ENCODE measurements at regions not wholly inside any gene's neighbourhood (a gene's known extent, or its start where the extent isn't known, plus 50 kb on each side); places are given as distances from the start of the nearest gene placed in this dataset.

DNA sequence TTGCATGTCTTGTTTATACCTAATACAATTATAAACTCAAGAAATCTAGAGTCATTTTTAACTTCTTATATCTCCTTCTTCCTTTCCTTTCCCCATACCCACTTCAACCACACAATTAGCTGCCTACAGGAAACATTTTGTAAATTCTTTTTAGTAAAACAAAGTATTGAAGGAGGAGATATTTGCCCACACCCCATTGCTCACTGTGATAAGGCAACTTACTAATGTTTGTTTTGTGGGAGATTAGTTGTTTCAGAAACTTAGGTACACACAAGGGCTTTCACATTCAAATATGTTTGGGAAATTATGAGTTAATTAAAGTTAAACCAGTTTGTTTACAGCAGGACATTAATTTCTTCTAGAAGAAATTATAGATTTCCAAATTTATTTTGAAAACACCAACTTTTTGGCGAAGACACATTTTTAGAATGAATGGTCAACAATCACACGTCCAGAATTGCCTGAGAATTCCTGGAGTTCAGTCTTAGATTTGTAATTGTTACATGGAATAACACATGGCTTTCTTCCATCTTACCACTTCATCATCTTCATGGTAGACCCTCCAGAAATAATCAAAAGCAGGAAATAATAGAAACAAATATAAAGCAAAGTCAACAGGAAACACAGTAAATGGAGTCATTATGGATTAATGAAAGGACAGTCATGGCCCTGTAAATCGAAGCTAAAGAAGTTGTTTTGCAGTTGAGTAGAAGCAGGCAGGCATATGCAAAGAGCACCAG lies 62.5 kb upstream of the RAB27B start:
- no peak for DNase-seq (ENCODE audit: low read depth)
- no peak overlapping the region for H3K4me3 ChIP-seq (ENCODE audit: low read depth, low read length)
- TF ChIP-seq, protein P1, sequence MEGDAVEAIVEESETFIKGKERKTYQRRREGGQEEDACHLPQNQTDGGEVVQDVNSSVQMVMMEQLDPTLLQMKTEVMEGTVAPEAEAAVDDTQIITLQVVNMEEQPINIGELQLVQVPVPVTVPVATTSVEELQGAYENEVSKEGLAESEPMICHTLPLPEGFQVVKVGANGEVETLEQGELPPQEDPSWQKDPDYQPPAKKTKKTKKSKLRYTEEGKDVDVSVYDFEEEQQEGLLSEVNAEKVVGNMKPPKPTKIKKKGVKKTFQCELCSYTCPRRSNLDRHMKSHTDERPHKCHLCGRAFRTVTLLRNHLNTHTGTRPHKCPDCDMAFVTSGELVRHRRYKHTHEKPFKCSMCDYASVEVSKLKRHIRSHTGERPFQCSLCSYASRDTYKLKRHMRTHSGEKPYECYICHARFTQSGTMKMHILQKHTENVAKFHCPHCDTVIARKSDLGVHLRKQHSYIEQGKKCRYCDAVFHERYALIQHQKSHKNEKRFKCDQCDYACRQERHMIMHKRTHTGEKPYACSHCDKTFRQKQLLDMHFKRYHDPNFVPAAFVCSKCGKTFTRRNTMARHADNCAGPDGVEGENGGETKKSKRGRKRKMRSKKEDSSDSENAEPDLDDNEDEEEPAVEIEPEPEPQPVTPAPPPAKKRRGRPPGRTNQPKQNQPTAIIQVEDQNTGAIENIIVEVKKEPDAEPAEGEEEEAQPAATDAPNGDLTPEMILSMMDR (IDR thresholded peaks at IDR 0.05; ENCODE audit: insufficient read depth, low read depth, low read length) = no peak

GRCh38 chr18:54766634-54767033 lies 61.6 kb upstream of the RAB27B start:
- no peak overlapping the region for H3K4me3 ChIP-seq (ENCODE audit: low read depth, low read length)
- DNase-seq (ENCODE audit: low read depth) = no peak
- TF ChIP-seq, protein P1 (IDR thresholded peaks at IDR 0.05; ENCODE audit: insufficient read depth, low read depth, low read length) = no peak

DNA sequence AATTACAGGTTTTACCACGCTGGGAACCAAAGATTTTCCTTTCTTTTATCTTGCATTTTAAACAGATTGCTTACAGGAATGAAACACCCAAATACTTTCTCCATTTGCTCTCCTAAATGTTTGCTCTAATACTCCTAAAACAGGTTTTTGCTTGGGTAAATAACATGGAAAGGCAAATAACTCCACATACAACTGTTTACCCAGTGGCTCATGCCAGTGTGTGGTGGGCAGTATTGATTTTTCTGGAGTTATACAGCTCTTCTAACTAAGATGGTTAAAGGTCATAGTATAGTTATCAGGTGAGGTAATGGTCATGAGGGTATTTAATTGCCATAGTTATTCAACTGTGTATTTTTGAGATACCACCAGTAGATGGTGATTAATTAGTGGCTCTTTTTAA lies 61.2 kb upstream of the RAB27B start:
- TF ChIP-seq, protein P1 (IDR thresholded peaks at IDR 0.05; ENCODE audit: insufficient read depth, low read depth, low read length) = no peak
- no peak for DNase-seq (ENCODE audit: low read depth)
- no peak overlapping the region for H3K4me3 ChIP-seq (ENCODE audit: low read depth, low read length)

DNA sequence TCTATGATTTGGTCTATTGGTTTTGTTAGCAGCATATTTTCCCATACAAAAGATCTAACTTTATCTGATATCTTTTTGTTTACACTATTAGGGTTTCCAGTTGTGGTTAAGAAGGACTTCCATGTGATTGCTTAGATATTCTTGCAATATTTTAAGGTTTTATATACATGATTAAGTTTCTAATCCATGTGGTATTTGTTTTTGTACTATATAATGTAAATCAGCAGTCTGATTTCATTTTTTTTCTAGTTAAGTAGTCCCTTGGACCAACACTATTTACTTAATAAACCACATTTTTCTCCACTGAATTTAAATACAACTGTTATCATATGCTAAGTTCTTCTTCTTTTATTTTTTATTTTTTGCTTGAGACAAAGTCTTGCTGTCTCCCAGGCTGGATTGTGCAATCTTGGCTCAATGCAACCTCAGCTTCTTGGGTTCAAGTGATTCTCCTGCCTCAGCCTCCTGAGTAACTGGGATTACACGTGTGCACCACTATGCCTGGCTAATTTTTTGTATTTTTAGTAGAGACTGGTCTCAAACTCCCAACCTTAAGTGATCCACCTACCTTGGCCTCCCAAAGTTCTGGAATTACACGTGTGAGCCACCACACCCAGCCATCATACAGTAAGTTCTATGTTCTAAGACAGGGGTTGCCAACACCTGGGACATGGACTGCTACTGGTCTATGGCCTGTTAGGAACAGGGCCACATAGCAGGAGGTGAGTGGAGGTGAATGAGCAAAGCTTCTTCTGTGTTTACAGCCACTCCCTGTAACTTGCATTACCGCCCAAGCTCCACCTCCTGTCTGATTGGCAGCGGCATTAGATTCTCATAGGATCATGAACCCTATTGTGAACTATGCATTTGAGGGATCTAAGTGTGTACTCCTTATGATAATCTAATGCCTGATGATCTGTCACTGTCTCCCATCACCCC lies 58.5 kb upstream of the RAB27B start:
- no peak overlapping the region for H3K4me3 ChIP-seq (ENCODE audit: low read depth, low read length)
- TF ChIP-seq, protein P1 (IDR thresholded peaks at IDR 0.05; ENCODE audit: insufficient read depth, low read depth, low read length) = no peak
- peak; percentile 82 for DNase-seq (ENCODE audit: low read depth)

- H3K4me3 ChIP-seq (ENCODE audit: low read depth, low read length) = no peak overlapping the region
- no peak for DNase-seq (ENCODE audit: low read depth)
- TF ChIP-seq, protein P1 (IDR thresholded peaks at IDR 0.05; ENCODE audit: insufficient read depth, low read depth, low read length) = no peak
Measured at GRCh38 chr18:54772056-54772455, 56.2 kb upstream of the RAB27B start.

DNA sequence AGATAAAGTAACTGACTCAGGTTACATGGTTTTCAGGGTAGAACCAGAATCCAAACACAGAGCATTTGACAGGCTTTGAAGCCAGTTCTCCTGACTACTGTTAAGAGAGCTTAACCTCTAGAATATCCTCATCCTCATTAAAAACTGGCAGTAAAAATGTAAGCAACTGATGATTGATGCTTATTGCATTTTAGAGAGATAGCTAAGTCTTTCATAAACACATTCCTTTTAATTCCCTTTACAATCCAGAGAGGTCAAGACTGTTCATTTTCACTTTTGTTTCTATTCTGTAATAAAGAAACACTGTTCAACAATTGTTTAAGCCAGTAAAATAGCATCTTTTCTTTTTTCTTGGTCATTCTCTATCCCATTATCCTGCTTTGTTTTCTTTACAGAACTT lies 53.9 kb upstream of the RAB27B start:
- TF ChIP-seq, protein P1 (IDR thresholded peaks at IDR 0.05; ENCODE audit: insufficient read depth, low read depth, low read length) = no peak
- DNase-seq (ENCODE audit: low read depth) = peak; percentile 95
- H3K4me3 ChIP-seq (ENCODE audit: low read depth, low read length) = no peak overlapping the region
